Panc1 (cell line): ENCODE measurements at regions not wholly inside any gene's neighbourhood (a gene's known extent, or its start where the extent isn't known, plus 50 kb on each side); places are given as distances from the start of the nearest gene placed in this dataset.

Experiments used
- POLR2AphosphoS5 ChIP-seq: IDR thresholded peaks from 2 replicates; pipeline ENCODE4 v1.6.1; 2012; ENCODE audit warnings: mild to moderate bottlenecking, low read depth, low read length, moderate library complexity
- SIN3A ChIP-seq: IDR thresholded peaks from 2 replicates; pipeline ENCODE4 v1.6.1; 2012; ENCODE audit warnings: low read depth, mild to moderate bottlenecking, low read length, moderate library complexity, borderline replicate concordance; ENCODE audit not compliant: insufficient read depth
- TF ChIP-seq, protein P1 (sequence below): fragments of 450-650 bp; IDR thresholded peaks from 2 replicates; pipeline ENCODE4 v1.5.1; 2017; ENCODE audit warnings: mild to moderate bottlenecking
- TF ChIP-seq, protein P2 (sequence below), 2 experiments: IDR thresholded peaks; 2 replicates each; pipeline ENCODE4 v1.6.1; 2011 to 2012; ENCODE audit warnings: low read depth in 2 of 2, control low read depth in 1 of 2, low read length in 1 of 2, mild to moderate bottlenecking in 1 of 2, moderate library complexity in 1 of 2; ENCODE audit not compliant: insufficient read depth in 1 of 2

DNA sequence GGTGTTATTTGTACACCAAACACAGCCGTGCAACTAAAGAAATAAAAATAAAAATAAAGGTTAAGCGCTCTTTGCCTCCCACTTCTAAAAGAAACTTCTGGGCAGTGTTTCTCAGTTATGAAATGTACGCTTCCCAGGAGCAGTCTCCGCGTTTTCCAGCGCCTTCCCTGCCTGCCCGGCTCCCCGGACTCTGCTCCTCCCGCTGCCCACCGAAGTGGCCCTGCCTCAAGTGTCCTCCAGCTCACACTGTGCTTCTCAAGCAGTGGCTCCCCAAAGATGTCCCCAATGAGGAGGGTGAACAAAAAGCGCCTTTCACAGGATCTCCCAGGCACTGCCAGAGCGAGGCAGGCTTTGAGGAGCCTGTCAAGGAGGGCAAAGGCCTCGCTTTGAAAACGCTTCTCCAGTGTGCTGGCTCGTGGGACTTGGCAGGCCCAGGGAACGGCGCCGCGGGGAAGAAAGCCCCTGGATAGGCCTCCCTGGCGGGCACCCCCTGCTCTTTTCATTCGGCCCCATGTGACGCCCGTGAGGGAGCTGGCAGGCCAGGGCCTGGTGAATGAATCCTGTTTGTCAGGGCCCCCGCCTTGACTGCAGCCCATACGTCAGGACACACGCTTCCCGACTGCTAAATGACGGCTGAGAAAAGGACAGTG lies 187.1 kb downstream of the FOXO1 start:
- TF ChIP-seq, protein P1, sequence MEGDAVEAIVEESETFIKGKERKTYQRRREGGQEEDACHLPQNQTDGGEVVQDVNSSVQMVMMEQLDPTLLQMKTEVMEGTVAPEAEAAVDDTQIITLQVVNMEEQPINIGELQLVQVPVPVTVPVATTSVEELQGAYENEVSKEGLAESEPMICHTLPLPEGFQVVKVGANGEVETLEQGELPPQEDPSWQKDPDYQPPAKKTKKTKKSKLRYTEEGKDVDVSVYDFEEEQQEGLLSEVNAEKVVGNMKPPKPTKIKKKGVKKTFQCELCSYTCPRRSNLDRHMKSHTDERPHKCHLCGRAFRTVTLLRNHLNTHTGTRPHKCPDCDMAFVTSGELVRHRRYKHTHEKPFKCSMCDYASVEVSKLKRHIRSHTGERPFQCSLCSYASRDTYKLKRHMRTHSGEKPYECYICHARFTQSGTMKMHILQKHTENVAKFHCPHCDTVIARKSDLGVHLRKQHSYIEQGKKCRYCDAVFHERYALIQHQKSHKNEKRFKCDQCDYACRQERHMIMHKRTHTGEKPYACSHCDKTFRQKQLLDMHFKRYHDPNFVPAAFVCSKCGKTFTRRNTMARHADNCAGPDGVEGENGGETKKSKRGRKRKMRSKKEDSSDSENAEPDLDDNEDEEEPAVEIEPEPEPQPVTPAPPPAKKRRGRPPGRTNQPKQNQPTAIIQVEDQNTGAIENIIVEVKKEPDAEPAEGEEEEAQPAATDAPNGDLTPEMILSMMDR: no peak
- TF ChIP-seq SIN3A (no peak), POLR2AphosphoS5 (no peak)
- TF ChIP-seq, protein P2, sequence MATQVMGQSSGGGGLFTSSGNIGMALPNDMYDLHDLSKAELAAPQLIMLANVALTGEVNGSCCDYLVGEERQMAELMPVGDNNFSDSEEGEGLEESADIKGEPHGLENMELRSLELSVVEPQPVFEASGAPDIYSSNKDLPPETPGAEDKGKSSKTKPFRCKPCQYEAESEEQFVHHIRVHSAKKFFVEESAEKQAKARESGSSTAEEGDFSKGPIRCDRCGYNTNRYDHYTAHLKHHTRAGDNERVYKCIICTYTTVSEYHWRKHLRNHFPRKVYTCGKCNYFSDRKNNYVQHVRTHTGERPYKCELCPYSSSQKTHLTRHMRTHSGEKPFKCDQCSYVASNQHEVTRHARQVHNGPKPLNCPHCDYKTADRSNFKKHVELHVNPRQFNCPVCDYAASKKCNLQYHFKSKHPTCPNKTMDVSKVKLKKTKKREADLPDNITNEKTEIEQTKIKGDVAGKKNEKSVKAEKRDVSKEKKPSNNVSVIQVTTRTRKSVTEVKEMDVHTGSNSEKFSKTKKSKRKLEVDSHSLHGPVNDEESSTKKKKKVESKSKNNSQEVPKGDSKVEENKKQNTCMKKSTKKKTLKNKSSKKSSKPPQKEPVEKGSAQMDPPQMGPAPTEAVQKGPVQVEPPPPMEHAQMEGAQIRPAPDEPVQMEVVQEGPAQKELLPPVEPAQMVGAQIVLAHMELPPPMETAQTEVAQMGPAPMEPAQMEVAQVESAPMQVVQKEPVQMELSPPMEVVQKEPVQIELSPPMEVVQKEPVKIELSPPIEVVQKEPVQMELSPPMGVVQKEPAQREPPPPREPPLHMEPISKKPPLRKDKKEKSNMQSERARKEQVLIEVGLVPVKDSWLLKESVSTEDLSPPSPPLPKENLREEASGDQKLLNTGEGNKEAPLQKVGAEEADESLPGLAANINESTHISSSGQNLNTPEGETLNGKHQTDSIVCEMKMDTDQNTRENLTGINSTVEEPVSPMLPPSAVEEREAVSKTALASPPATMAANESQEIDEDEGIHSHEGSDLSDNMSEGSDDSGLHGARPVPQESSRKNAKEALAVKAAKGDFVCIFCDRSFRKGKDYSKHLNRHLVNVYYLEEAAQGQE (IDR thresholded peaks at IDR 0.05; ENCODE audit: insufficient read depth in 1 of 2, low read depth in 2 of 2, low read length in 1 of 2): no peak
